Pancreas (tissue), 10 donors: ENCODE measurements at regions not wholly inside any gene's neighbourhood (a gene's known extent, or its start where the extent isn't known, plus 50 kb on each side); places are given as distances from the start of the nearest gene placed in this dataset.

Experiments
- ATAC-seq, 4 donors: fragments of 200-7000 bp; cut with Tn5 transposase; one replicate each; pipeline versions ENCODE4 v1.8.0 to v1.9.1; 2020; ENCODE audit warnings: mild to moderate bottlenecking in 4 of 4, moderate library complexity in 4 of 4
- DNase-seq, 6 donors: peaks; one replicate each; pipeline ENCODE4 v3.0.0-alpha.2; 2020
- FAIRE-seq: peaks from 2 replicates; lab custom pipeline; 2012; peaks lifted over from hg19 to GRCh38; lab: Jason Lieb, UNC
- H3K27ac ChIP-seq, 4 donors: fragments of 200-600 bp; sonication (generic); 1 replicate in 3 of 4; 2 replicates in 1 of 4; pipeline versions ENCODE4 v1.5.0 to v1.8.0; 2020
- H3K27me3 ChIP-seq, 4 donors: fragments of 200-600 bp; one replicate each; pipeline ENCODE4 v1.8.0; 2021
- H3K36me3 ChIP-seq, 3 donors: fragments of 200-600 bp; sonication (generic) in 1 of 3; one replicate each; pipeline versions ENCODE4 v1.5.0 to v1.8.0; 2020 to 2021
- H3K4me1 ChIP-seq, 3 donors: fragments of 200-600 bp; one replicate each; pipeline ENCODE4 v1.8.0; 2021
- H3K4me3 ChIP-seq, 4 donors: fragments of 200-600 bp; sonication (generic) in 2 of 4; one replicate each; pipeline versions ENCODE4 v1.5.0 to v1.8.0; 2020 to 2021
- H3K9me3 ChIP-seq, 4 donors: fragments of 200-600 bp; one replicate each; pipeline ENCODE4 v1.8.0; 2021
- CTCF ChIP-seq, 4 donors: fragments of 200-600 bp; sonication (generic) in 3 of 4; IDR thresholded peaks; one replicate each; pipeline versions ENCODE4 v1.5.0 to v1.8.0; 2021; ENCODE audit warnings: antibody characterized with exemption in 4 of 4
- WGBS, 2 donors: extraction: QIAGEN DNeasy Blood & Tissue Kit; methylation state at CpG; one replicate each; pipeline ENCODE4 v1.1.7; 2013; 5-methylcytosine and 5-hydroxymethylcytosine counted together
- intact Hi-C, 3 donors: fragments of 100-400 bp; cut with DNase I; formaldehyde crosslinking; loops; one replicate each; pipeline versions ENCODE4 v1.11.1 to v1.14.2; 2022
- donor health status: healthy with polysubstance abuse.
- donor health status: DM: no; HTN: no; CAD: no; lungs with moderate emphysema.
- donor health status: DM: no; HTN: no; CAD: no.
- donor health status: control.
- donor health status: control.
- donor health status: Bipolar disorder and iron deficiency.
- donor health status: DM: yes; HTN: yes; CAD: no.
- donor health status: DM: no; HTN: no; CAD: no.
- donor health status: DM: no; HTN: no; CAD: no.
- donor health status: DM: yes; HTN: yes; CAD: no.

DNA sequence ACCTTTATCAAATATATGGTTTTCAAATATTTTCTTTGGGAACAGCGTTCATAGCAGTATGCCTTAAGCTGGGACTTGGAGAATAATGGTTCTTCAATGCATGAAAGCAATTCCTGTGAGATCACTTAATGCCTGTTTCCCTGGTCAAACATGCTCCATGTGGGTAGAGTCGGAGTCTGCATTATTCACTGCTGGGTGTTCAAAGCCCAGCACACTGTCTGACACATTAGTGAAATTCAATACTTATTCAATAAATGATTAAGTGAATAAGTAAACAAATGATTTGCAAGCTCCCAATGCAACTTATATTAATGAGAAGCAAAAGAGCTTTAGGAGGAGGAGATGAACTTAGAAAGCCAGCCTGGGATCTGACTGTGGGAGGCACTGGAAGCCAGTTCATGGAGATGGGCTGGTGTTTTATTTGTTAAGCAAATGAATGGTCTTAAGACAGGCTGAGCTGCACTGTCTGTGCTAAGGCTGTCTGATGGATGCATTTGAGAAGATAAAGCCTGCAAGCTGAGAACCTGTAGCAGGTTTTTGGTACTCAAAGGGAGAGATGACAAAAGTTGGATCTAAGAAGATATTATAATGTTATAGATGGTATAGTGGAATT, 490.8 kb downstream of the MCTP2 start:
- DNase-seq (no peak), FAIRE-seq (no peak), ATAC-seq (no peak)
- whole genome bisulfite sequencing, 2 donors: 36 to 47% methylated on average over 2 of the region's 2 CpGs
- intact Hi-C loops: no loop called here
- Histone ChIP-seq H3K36me3 (no peaks in the 10 kb centered on the region), H3K27ac (no peak overlapping the region), H3K4me1 (no peaks in the 10 kb centered on the region), H3K9me3 (no peaks in the 10 kb centered on the region), H3K27me3 (peaks cover 0 to 10% (median 0%) of the 10 kb centered on the region in 4 donors), H3K4me3 (no peak overlapping the region)
- no peak for TF ChIP-seq CTCF (IDR thresholded peaks at IDR 0.05)

- Histone ChIP-seq H3K27ac (no peak overlapping the region), H3K27me3 (no peaks in the 10 kb centered on the region), H3K4me3 (no peak overlapping the region), H3K36me3 (no peaks in the 10 kb centered on the region), H3K4me1 (no peaks in the 10 kb centered on the region), H3K9me3 (no peaks in the 10 kb centered on the region)
- no peak for TF ChIP-seq CTCF (IDR thresholded peaks at IDR 0.05)
- intact Hi-C loops: no loop called here
- ATAC-seq (no peak), FAIRE-seq (no peak), DNase-seq (no peak)
- 35 to 44% methylated on average over 2 of the region's 2 CpGs for WGBS, 2 donors
Measured at GRCh38 chr15:94723801-94724200, 492.4 kb downstream of the MCTP2 start.

DNA sequence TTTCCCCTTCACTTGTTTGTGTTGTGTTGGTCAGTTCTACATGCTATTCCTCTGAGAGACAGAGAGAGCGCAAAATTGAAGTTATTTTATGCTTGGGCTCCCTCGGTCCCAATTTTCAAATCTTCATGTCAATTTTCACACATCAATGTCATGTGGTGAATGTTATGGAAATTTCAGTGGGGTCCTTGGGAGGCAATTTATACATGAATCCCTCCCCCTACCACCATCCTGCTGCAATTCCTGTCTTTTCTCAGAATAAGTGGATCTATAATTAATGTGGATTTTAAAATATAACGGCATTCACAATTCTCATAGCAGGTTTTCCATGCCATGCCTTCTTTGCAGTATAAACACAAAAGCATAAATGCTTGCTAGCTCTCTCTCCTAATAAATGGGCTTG, 499.9 kb downstream of the MCTP2 start:
- no peak for TF ChIP-seq CTCF (IDR thresholded peaks at IDR 0.05)
- Histone ChIP-seq H3K36me3 (no peaks in the 10 kb centered on the region), H3K27me3 (peaks cover 0 to 5% (median 0%) of the 10 kb centered on the region in 4 donors)

GRCh38 chr15:94734460-94734859, 503.1 kb downstream of the MCTP2 start:
- no peak for ATAC-seq
- peaks cover 0 to 9% (median 2%) of the 10 kb centered on the region in 4 donors for H3K27me3 ChIP-seq
- H3K4me1 ChIP-seq: no peaks in the 10 kb centered on the region
- H3K9me3 ChIP-seq: no peaks in the 10 kb centered on the region
- FAIRE-seq: no peak
- H3K36me3 ChIP-seq: no peaks in the 10 kb centered on the region
- intact Hi-C loops: no loop called here
- H3K4me3 ChIP-seq: no peak overlapping the region
- no peak for TF ChIP-seq CTCF (IDR thresholded peaks at IDR 0.05)
- WGBS, 2 donors: 94 to 100% methylated on average over 1 of the region's 1 CpG
- no peak overlapping the region for H3K27ac ChIP-seq
- DNase-seq: no peak

More for the DNA sequence above, 499.9 kb downstream of the MCTP2 start:
- ATAC-seq (no peak), DNase-seq (no peak), FAIRE-seq (no peak)
- H3K27ac ChIP-seq: no peak overlapping the region
- 61 to 71% methylated on average over 3 of the region's 3 CpGs for WGBS, 2 donors
- intact Hi-C loops: no loop called here
- no peak overlapping the region for H3K4me3 ChIP-seq
- H3K4me1 ChIP-seq: no peaks in the 10 kb centered on the region
- H3K9me3 ChIP-seq: no peaks in the 10 kb centered on the region

DNA sequence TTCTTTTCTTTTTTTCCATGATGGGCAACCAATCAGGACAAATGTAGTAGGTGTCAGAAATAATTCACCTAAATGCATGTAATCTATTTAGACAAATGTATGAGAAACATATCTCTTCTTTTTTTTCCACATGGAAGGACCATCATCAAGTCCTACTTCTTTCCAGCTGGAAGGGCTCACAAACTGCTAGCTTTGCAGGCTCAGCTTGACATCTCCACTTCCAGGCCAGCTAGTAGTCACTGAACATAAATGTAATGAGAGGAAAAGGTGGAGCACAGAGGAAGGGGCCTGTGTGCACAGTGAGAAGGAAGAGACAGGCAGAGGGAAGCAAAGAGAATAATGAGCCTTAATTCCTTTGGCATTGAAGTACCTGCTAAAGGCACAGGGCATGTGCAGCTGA, 504.9 kb downstream of the MCTP2 start:
- no peaks in the 10 kb centered on the region for H3K9me3 ChIP-seq
- peaks cover 0 to 9% (median 2%) of the 10 kb centered on the region in 4 donors for H3K27me3 ChIP-seq
- no peaks in the 10 kb centered on the region for H3K4me1 ChIP-seq
- FAIRE-seq (no peak), DNase-seq (no peak), ATAC-seq (no peak)
- intact Hi-C loops: no loop called here
- no peak overlapping the region for H3K27ac ChIP-seq
- no peak overlapping the region for H3K4me3 ChIP-seq
- no peaks in the 10 kb centered on the region for H3K36me3 ChIP-seq
- no peak for TF ChIP-seq CTCF (IDR thresholded peaks at IDR 0.05)
